ENCODE measurements at regions not wholly inside any gene's neighbourhood (a gene's known extent, or its start where the extent isn't known, plus 50 kb on each side); places are given as distances from the start of the nearest gene placed in this dataset.

DNA sequence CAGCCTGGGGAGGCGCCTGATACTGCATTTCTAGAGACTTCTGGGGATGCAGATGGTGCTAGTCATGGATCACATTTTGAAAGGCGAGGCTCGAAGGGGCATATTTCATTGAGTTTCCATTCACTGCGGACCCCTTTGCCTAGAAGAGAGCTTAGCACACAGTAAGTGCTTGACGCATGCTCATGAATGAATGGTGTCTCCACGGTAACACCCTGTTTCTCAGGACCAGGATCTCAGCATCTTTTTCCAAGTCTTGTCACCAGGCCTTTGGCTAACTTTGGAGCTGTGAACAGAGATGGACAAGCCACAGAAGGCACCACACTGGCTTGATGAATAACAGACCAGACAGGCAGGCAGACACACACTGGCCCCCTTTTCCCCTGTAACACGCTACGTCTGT lies 151.3 kb downstream of the FOXL1 start:
- TF ChIP-seq, protein P1, sequence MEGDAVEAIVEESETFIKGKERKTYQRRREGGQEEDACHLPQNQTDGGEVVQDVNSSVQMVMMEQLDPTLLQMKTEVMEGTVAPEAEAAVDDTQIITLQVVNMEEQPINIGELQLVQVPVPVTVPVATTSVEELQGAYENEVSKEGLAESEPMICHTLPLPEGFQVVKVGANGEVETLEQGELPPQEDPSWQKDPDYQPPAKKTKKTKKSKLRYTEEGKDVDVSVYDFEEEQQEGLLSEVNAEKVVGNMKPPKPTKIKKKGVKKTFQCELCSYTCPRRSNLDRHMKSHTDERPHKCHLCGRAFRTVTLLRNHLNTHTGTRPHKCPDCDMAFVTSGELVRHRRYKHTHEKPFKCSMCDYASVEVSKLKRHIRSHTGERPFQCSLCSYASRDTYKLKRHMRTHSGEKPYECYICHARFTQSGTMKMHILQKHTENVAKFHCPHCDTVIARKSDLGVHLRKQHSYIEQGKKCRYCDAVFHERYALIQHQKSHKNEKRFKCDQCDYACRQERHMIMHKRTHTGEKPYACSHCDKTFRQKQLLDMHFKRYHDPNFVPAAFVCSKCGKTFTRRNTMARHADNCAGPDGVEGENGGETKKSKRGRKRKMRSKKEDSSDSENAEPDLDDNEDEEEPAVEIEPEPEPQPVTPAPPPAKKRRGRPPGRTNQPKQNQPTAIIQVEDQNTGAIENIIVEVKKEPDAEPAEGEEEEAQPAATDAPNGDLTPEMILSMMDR (conservative IDR thresholded peaks at IDR 0.05 in 1 of 2, IDR thresholded peaks at IDR 0.05 in 1 of 2; ENCODE audit: low read depth in 1 of 2, low read length in 2 of 2): no peak
- no peak for TF ChIP-seq EZH2 (IDR thresholded peaks at IDR 0.05; ENCODE audit: low read length, missing control alignments)
